CD14-positive monocyte (primary cell): ENCODE measurements at regions not wholly inside any gene's neighbourhood (a gene's known extent, or its start where the extent isn't known, plus 50 kb on each side); places are given as distances from the start of the nearest gene placed in this dataset.

ENCODE experiments used
- DNase-seq, 3 donors: peaks; one replicate each; pipeline ENCODE4 v3.0.0-alpha.2; 2011 to 2022
- H2AFZ ChIP-seq: 2 replicates; pipeline ENCODE4 v1.6.0; 2012; ENCODE audit warnings: mild to moderate bottlenecking, low read depth, low read length, inconsistent platforms; ENCODE audit not compliant: insufficient read depth, poor library complexity, severe bottlenecking
- H3K27ac ChIP-seq, 2 donors: 1 replicate in 1 of 2; 2 replicates in 1 of 2; pipeline ENCODE4 v1.5.1; 2012 to 2013; ENCODE audit warnings: low read length in 2 of 2, control low read depth in 1 of 2, inconsistent platforms in 1 of 2, low read depth in 1 of 2, mild to moderate bottlenecking in 1 of 2
- H3K27me3 ChIP-seq, 2 donors: one replicate each; pipeline versions ENCODE4 v1.6.0 to v1.6.1; 2011 to 2013; ENCODE audit warnings: low read length in 2 of 2; ENCODE audit not compliant: control insufficient read depth in 2 of 2, insufficient read depth in 2 of 2
- H3K36me3 ChIP-seq, 2 donors: replicated peaks in 1 of 2; 1 replicate in 1 of 2; 2 replicates in 1 of 2; pipeline versions ENCODE4 v1.5.1 to v1.6.1; 2012 to 2013; ENCODE audit warnings: low read length in 2 of 2, control low read depth in 1 of 2, inconsistent platforms in 1 of 2, mild to moderate bottlenecking in 1 of 2; ENCODE audit not compliant: insufficient read depth in 2 of 2, control insufficient read depth in 1 of 2
- H3K4me1 ChIP-seq, 2 donors: 1 replicate in 1 of 2; 2 replicates in 1 of 2; pipeline versions ENCODE4 v1.5.1 to v1.6.1; 2012 to 2013; ENCODE audit warnings: low read length in 2 of 2, control low read depth in 1 of 2, inconsistent platforms in 1 of 2, mild to moderate bottlenecking in 1 of 2, moderate library complexity in 1 of 2; ENCODE audit not compliant: insufficient read depth in 2 of 2, control insufficient read depth in 1 of 2
- H3K4me2 ChIP-seq: replicated peaks from 2 replicates; pipeline ENCODE3; 2012; ENCODE audit warnings: low read length, moderate library complexity, mild to moderate bottlenecking; ENCODE audit not compliant: poor library complexity, severe bottlenecking; ENCODE audit errors: extremely low read depth
- H3K4me3 ChIP-seq, 3 experiments: fragments of 200-600 bp in 1 of 3; sonication (generic) in 1 of 3; replicated peaks in 1 of 3; 1 replicate in 2 of 3; 2 replicates in 1 of 3; pipeline ENCODE4 v1.5.1; 2011 to 2013; ENCODE audit warnings: low read length in 3 of 3, mild to moderate bottlenecking in 3 of 3, control low read depth in 2 of 3, low read depth in 2 of 3, inconsistent platforms in 1 of 3, moderate library complexity in 1 of 3
- H3K79me2 ChIP-seq: 2 replicates; pipeline ENCODE4 v1.6.0; 2012; ENCODE audit warnings: mild to moderate bottlenecking, control low read depth, inconsistent platforms, low read length, moderate library complexity; ENCODE audit not compliant: insufficient read depth
- H3K9ac ChIP-seq: 2 replicates; pipeline ENCODE4 v1.6.0; 2017; ENCODE audit warnings: low read length, mild to moderate bottlenecking; ENCODE audit not compliant: insufficient read depth, poor library complexity, severe bottlenecking
- H3K9me3 ChIP-seq, 2 donors: replicated peaks in 1 of 2; 1 replicate in 1 of 2; 2 replicates in 1 of 2; pipeline versions ENCODE4 v1.5.1 to v1.6.1; 2012 to 2013; ENCODE audit warnings: low read length in 2 of 2, control low read depth in 1 of 2; ENCODE audit not compliant: control insufficient read depth in 1 of 2, insufficient read depth in 1 of 2
- H4K20me1 ChIP-seq: 2 replicates; pipeline ENCODE4 v1.6.0; 2012; ENCODE audit warnings: mild to moderate bottlenecking, low read length, control low read depth, moderate library complexity; ENCODE audit not compliant: insufficient read depth
- H3K27ac Mint-ChIP-seq, 7 donors: one replicate each; pipeline ENCODE4 v1.8.0; 2020; ENCODE audit warnings: mild to moderate bottlenecking in 7 of 7, mixed read lengths in 7 of 7, moderate library complexity in 6 of 7, inconsistent platforms in 2 of 7
- H3K27me3 Mint-ChIP-seq, 3 donors: one replicate each; pipeline ENCODE4 v1.8.0; 2021 to 2022; ENCODE audit warnings: low read depth in 3 of 3, mild to moderate bottlenecking in 3 of 3, mixed read lengths in 3 of 3, moderate library complexity in 3 of 3, inconsistent platforms in 1 of 3
- H3K36me3 Mint-ChIP-seq, 2 donors: one replicate each; pipeline ENCODE4 v1.8.0; 2020; ENCODE audit warnings: mixed read lengths in 2 of 2, inconsistent platforms in 1 of 2, mild to moderate bottlenecking in 1 of 2
- H3K4me1 Mint-ChIP-seq: one replicate; pipeline ENCODE4 v1.8.0; 2020; ENCODE audit warnings: mild to moderate bottlenecking, mixed read lengths
- H3K4me3 Mint-ChIP-seq, 2 donors: one replicate each; pipeline ENCODE4 v1.8.0; 2020; ENCODE audit warnings: mild to moderate bottlenecking in 2 of 2, mixed read lengths in 2 of 2, moderate library complexity in 1 of 2
- H3K9me3 Mint-ChIP-seq, 7 donors: one replicate each; pipeline ENCODE4 v1.8.0; 2020 to 2022; ENCODE audit warnings: mixed read lengths in 7 of 7, mild to moderate bottlenecking in 6 of 7, moderate library complexity in 6 of 7, inconsistent platforms in 2 of 7
- CTCF ChIP-seq: fragments of 200-600 bp; IDR thresholded peaks from one replicate; pipeline ENCODE4 v1.8.0; 2022; ENCODE audit warnings: antibody characterized with exemption, mild to moderate bottlenecking
- WGBS: methylation state at CpG from one replicate; pipeline ENCODE4 v1.1.5; 2013; ENCODE audit warnings: missing lambda C conversion rate; ENCODE audit not compliant: insufficient coverage; 5-methylcytosine and 5-hydroxymethylcytosine counted together
- intact Hi-C, 2 donors: fragments of 100-400 bp; cut with micrococcal nuclease; formaldehyde crosslinking; loops; one replicate each; pipeline versions ENCODE4 v1.15.0 to v1.15.1; 2023

DNA sequence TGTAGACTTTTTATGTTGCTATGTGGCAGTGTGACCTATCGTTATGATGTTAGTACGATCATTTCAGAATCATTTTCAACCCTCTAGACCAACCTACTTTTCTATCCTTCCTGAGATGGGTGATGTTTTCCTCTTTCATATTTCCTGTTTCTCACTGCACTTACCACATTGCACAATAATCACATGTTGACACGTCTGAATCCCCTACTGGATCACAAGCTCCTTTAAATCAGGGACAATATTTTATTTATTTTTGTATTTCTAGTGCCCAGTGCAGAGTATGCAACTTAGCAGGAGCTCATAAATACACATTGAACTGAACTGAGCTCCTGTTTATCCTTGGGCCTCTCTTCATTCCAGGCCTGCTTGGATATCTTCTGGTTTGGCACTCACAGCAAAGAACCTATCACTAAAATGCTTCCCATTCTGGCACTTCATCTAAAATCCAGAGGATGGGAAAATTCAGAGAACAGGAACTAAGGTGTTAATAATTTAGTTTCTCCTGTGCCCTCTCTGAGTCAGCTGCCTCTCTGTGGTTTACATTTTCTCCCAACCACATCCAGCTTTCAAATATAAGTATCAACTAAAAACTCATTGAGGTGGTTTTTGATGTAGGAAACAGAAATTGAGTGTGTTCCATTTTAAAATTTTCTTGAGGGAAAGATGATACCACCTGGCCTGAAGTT is 69.4 kb upstream of the DYRK2 start:
- Mint-ChIP-seq H3K27ac (peak overlapping the region in 1 of 7 donors; percentile 48), H3K4me1 (peaks cover 8% of the 10 kb centered on the region), H3K4me3 (no peak overlapping the region), H3K36me3 (no peaks in the 10 kb centered on the region), H3K9me3 (peaks cover 0 to 3% (median 1%) of the 10 kb centered on the region in 7 donors), H3K27me3 (peaks cover 0 to 3% (median 0%) of the 10 kb centered on the region in 3 donors)
- Histone ChIP-seq H2AFZ (no peak overlapping the region), H3K9me3 (no peaks in the 10 kb centered on the region), H3K79me2 (no peaks in the 10 kb centered on the region), H3K27ac (no peak overlapping the region), H3K4me3 (no peak overlapping the region), H3K4me2 (no peak overlapping the region), H4K20me1 (no peaks in the 10 kb centered on the region), H3K27me3 (no peaks in the 10 kb centered on the region), H3K9ac (no peak overlapping the region), H3K36me3 (no peaks in the 10 kb centered on the region), H3K4me1 (peaks cover 0 to 6% of the 10 kb centered on the region in 2 donors)
- no peak for TF ChIP-seq CTCF
- no CpG with 5 or more reads among the region's 3 CpGs for WGBS
- intact Hi-C loops = no loop called here
- DNase-seq = peak in 1 of 3 donors; percentile 5

DNA sequence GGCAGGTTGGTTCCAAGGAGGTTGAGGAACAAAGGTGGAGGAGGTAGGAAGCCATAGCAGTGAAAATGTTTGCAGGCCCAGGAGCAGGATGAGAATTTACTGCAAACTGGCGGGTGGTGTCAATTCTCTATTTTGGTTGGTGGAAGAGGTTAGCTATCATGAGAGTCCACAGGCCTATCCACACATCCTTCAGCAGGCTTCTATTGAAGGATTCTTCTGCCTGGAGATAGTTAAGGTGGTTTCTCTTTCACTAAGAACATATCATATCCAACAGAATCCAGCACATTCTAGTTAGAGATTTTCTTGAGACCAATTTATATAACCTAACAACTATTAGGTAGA is 68.9 kb upstream of the DYRK2 start:
- H3K27ac Mint-ChIP-seq = peak overlapping the region in 1 of 7 donors; percentile 48
- no peak overlapping the region for H2AFZ ChIP-seq
- no peaks in the 10 kb centered on the region for H4K20me1 ChIP-seq
- peaks cover 8% of the 10 kb centered on the region for H3K4me1 Mint-ChIP-seq
- no peak overlapping the region for H3K9ac ChIP-seq
- no peaks in the 10 kb centered on the region for H3K27me3 ChIP-seq
- no peak overlapping the region for H3K4me2 ChIP-seq
- H3K9me3 Mint-ChIP-seq = peaks cover 0 to 3% (median 1%) of the 10 kb centered on the region in 7 donors
- H3K4me1 ChIP-seq = peaks cover 0 to 6% of the 10 kb centered on the region in 2 donors
- H3K9me3 ChIP-seq = no peaks in the 10 kb centered on the region
- no peaks in the 10 kb centered on the region for H3K36me3 ChIP-seq
- no peaks in the 10 kb centered on the region for H3K79me2 ChIP-seq
- no peak overlapping the region for H3K4me3 ChIP-seq
- H3K36me3 Mint-ChIP-seq = no peaks in the 10 kb centered on the region
- intact Hi-C loops = no loop called here
- DNase-seq = no peak
- H3K4me3 Mint-ChIP-seq = no peak overlapping the region
- H3K27me3 Mint-ChIP-seq = peaks cover 0 to 3% (median 0%) of the 10 kb centered on the region in 3 donors
- no CpG with 5 or more reads among the region's 1 CpG for WGBS
- TF ChIP-seq CTCF = no peak
- H3K27ac ChIP-seq = no peak overlapping the region
